SKM-1 (cell line): ENCODE measurements at regions not wholly inside any gene's neighbourhood (a gene's known extent, or its start where the extent isn't known, plus 50 kb on each side); places are given as distances from the start of the nearest gene placed in this dataset.
"Not testable (repeated sequence)": the region's sequence is repeated elsewhere in the genome, so short reads cannot be mapped to it uniquely, and the experiment has no call there.

Experiments used
- DNase-seq: peaks from one replicate; lab custom pipeline; 2025; ENCODE audit not compliant: unreplicated experiment; lab: John Stamatoyannopoulos, UW

- DNase-seq: no peak
These were observed 89.0 kb upstream of the SERTAD2 start for GRCh38 chr2:64742678-64743077.

- DNase-seq: no peak
These were observed 90.1 kb upstream of the SERTAD2 start for GRCh38 chr2:64743739-64744330.

GRCh38 chr2:64745562-64745961, 91.8 kb upstream of the SERTAD2 start:
- no peak for DNase-seq

GRCh38 chr2:64747690-64748091, 94.0 kb upstream of the SERTAD2 start:
- DNase-seq: not testable (repeated sequence)

GRCh38 chr2:64748147-64748546, 94.4 kb upstream of the SERTAD2 start:
- DNase-seq: no peak

GRCh38 chr2:64748561-64748960, 94.8 kb upstream of the SERTAD2 start:
- DNase-seq: no peak

- DNase-seq: no peak
These were observed 95.7 kb upstream of the SERTAD2 start for GRCh38 chr2:64749446-64749845.

GRCh38 chr2:64750001-64750816, 96.5 kb upstream of the SERTAD2 start:
- DNase-seq: no peak

- peak; percentile 96 for DNase-seq
These were observed 97.1 kb upstream of the SERTAD2 start for GRCh38 chr2:64750817-64751285.

- no peak for DNase-seq
These were observed 97.9 kb upstream of the SERTAD2 start for GRCh38 chr2:64751286-64752260.

GRCh38 chr2:64753399-64753798, 99.7 kb upstream of the SERTAD2 start:
- no peak for DNase-seq

GRCh38 chr2:64754570-64754969, 100.9 kb upstream of the SERTAD2 start:
- no peak for DNase-seq

- no peak for DNase-seq
These were observed 103.4 kb upstream of the SERTAD2 start for GRCh38 chr2:64757126-64757525.

GRCh38 chr2:64760128-64760527, 106.4 kb upstream of the SERTAD2 start:
- DNase-seq: no peak

GRCh38 chr2:64762301-64762997, 108.7 kb upstream of the SERTAD2 start:
- DNase-seq: no peak

GRCh38 chr2:64763126-64763525, 109.4 kb upstream of the SERTAD2 start:
- peak; percentile 20 for DNase-seq

GRCh38 chr2:64765160-64765805, 111.6 kb upstream of the SERTAD2 start:
- no peak for DNase-seq

- DNase-seq: no peak
These were observed 113.3 kb upstream of the SERTAD2 start for GRCh38 chr2:64766841-64767669.
